ENCODE measurements at regions not wholly inside any gene's neighbourhood (a gene's known extent, or its start where the extent isn't known, plus 50 kb on each side); places are given as distances from the start of the nearest gene placed in this dataset.

GRCh38 chr1:14143777-14144176 is 443.8 kb downstream of the PRDM2 start:
- Histone ChIP-seq H3K27ac (no peak overlapping the region), H3K36me3 (no peaks in the 10 kb centered on the region), H3K4me1 (peaks cover 26% of the 10 kb centered on the region), H3K9me3 (no peaks in the 10 kb centered on the region), H3K4me3 (no peak overlapping the region), H3K27me3 (ENCODE audit: low read depth) (no peaks in the 10 kb centered on the region)
- TF ChIP-seq CTCF (IDR thresholded peaks at IDR 0.05) = no peak
- DNase-seq = no peak
- ATAC-seq = no peak
- intact Hi-C loops (cut with DNase I) = no loop called here

- H3K4me3 ChIP-seq = no peak overlapping the region
- no peak for ATAC-seq
- no peak for DNase-seq
- H3K27ac ChIP-seq = no peak overlapping the region
- no peaks in the 10 kb centered on the region for H3K9me3 ChIP-seq
- no peak for TF ChIP-seq CTCF (IDR thresholded peaks at IDR 0.05)
- intact Hi-C loops (cut with DNase I) = no loop called here
- H3K4me1 ChIP-seq = no peaks in the 10 kb centered on the region
- H3K27me3 ChIP-seq (ENCODE audit: low read depth) = no peaks in the 10 kb centered on the region
- H3K36me3 ChIP-seq = no peaks in the 10 kb centered on the region
These were observed 448.5 kb downstream of the PRDM2 start for GRCh38 chr1:14148526-14148925.

- intact Hi-C loops (cut with DNase I) = no loop called here
- Histone ChIP-seq H3K4me3 (no peak overlapping the region), H3K27me3 (ENCODE audit: low read depth) (no peaks in the 10 kb centered on the region), H3K36me3 (no peaks in the 10 kb centered on the region), H3K27ac (no peak overlapping the region), H3K9me3 (no peaks in the 10 kb centered on the region), H3K4me1 (no peaks in the 10 kb centered on the region)
- no peak for TF ChIP-seq CTCF (IDR thresholded peaks at IDR 0.05)
- ATAC-seq = no peak
- no peak for DNase-seq
These were observed 449.1 kb upstream of the KAZN start for GRCh38 chr1:14149431-14149830.

- no peak for TF ChIP-seq CTCF (IDR thresholded peaks at IDR 0.05)
- Histone ChIP-seq H3K27ac (no peak overlapping the region), H3K4me3 (no peak overlapping the region), H3K27me3 (ENCODE audit: low read depth) (no peaks in the 10 kb centered on the region), H3K36me3 (no peaks in the 10 kb centered on the region), H3K9me3 (peaks cover 24% of the 10 kb centered on the region), H3K4me1 (no peaks in the 10 kb centered on the region)
- ATAC-seq (no peak), DNase-seq (no peak)
- intact Hi-C loops (cut with DNase I) = no loop called here
These were observed 441.9 kb upstream of the KAZN start for GRCh38 chr1:14156543-14156942.

GRCh38 chr1:14160781-14161180 is 437.7 kb upstream of the KAZN start:
- intact Hi-C loops (cut with DNase I) = no loop called here
- Histone ChIP-seq H3K9me3 (peaks cover 24% of the 10 kb centered on the region), H3K36me3 (no peaks in the 10 kb centered on the region), H3K27ac (no peak overlapping the region), H3K4me1 (peaks cover 5% of the 10 kb centered on the region), H3K4me3 (no peak overlapping the region), H3K27me3 (ENCODE audit: low read depth) (no peaks in the 10 kb centered on the region)
- TF ChIP-seq CTCF (IDR thresholded peaks at IDR 0.05) = no peak
- DNase-seq = no peak
- ATAC-seq = no peak

- H3K36me3 ChIP-seq = no peaks in the 10 kb centered on the region
- ATAC-seq (no peak), DNase-seq (no peak)
- H3K4me1 ChIP-seq = peaks cover 5% of the 10 kb centered on the region
- intact Hi-C loops (cut with DNase I) = no loop called here
- H3K27ac ChIP-seq = no peak overlapping the region
- H3K9me3 ChIP-seq = peaks cover 2% of the 10 kb centered on the region
- no peaks in the 10 kb centered on the region for H3K27me3 ChIP-seq (ENCODE audit: low read depth)
- TF ChIP-seq CTCF (IDR thresholded peaks at IDR 0.05) = no peak
- H3K4me3 ChIP-seq = no peak overlapping the region
These were observed 435.2 kb upstream of the KAZN start for GRCh38 chr1:14163246-14163645.

Data from lower lobe of right lung (tissue), 2 donors.